ENCODE measurements at regions not wholly inside any gene's neighbourhood (a gene's known extent, or its start where the extent isn't known, plus 50 kb on each side); places are given as distances from the start of the nearest gene placed in this dataset.

- Histone ChIP-seq H4K20me1 (ENCODE audit: insufficient read depth, low read length) (no peaks in the 10 kb centered on the region), H3K9me2 (ENCODE audit: low read depth, low read length) (no peaks in the 10 kb centered on the region), H3K36me3 (ENCODE audit: insufficient read depth, low read length) (no peaks in the 10 kb centered on the region), H3K4me1 (ENCODE audit: insufficient read depth, low read length, severe bottlenecking) (no peaks in the 10 kb centered on the region), H3K9ac (ENCODE audit: low read length) (no peak overlapping the region), H3K27ac (ENCODE audit: low read depth, low read length, poor library complexity, severe bottlenecking) (no peak overlapping the region), H3K9me3 (ENCODE audit: low read length) (no peaks in the 10 kb centered on the region), H3K4me2 (ENCODE audit: low read length) (no peak overlapping the region), H3F3A (ENCODE audit: insufficient read depth, low read length) (no peaks in the 10 kb centered on the region), H3K79me2 (ENCODE audit: insufficient read depth, low read length) (no peaks in the 10 kb centered on the region), H3K27me3 (ENCODE audit: insufficient read depth, low read length) (no peaks in the 10 kb centered on the region), H3K4me3 (ENCODE audit: low read depth, low read length, poor library complexity, severe bottlenecking) (no peak overlapping the region), H2AFZ (ENCODE audit: low read length) (no peak overlapping the region)
- TF ChIP-seq, protein P1, sequence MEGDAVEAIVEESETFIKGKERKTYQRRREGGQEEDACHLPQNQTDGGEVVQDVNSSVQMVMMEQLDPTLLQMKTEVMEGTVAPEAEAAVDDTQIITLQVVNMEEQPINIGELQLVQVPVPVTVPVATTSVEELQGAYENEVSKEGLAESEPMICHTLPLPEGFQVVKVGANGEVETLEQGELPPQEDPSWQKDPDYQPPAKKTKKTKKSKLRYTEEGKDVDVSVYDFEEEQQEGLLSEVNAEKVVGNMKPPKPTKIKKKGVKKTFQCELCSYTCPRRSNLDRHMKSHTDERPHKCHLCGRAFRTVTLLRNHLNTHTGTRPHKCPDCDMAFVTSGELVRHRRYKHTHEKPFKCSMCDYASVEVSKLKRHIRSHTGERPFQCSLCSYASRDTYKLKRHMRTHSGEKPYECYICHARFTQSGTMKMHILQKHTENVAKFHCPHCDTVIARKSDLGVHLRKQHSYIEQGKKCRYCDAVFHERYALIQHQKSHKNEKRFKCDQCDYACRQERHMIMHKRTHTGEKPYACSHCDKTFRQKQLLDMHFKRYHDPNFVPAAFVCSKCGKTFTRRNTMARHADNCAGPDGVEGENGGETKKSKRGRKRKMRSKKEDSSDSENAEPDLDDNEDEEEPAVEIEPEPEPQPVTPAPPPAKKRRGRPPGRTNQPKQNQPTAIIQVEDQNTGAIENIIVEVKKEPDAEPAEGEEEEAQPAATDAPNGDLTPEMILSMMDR (IDR thresholded peaks at IDR 0.05; ENCODE audit: low read length): no peak
- TF ChIP-seq EZH2 (IDR thresholded peaks at IDR 0.05; ENCODE audit: borderline replicate concordance, low read length): no peak
Observed at GRCh38 chr17:71799657-71800056, 321.2 kb upstream of the SOX9 start.

DNA sequence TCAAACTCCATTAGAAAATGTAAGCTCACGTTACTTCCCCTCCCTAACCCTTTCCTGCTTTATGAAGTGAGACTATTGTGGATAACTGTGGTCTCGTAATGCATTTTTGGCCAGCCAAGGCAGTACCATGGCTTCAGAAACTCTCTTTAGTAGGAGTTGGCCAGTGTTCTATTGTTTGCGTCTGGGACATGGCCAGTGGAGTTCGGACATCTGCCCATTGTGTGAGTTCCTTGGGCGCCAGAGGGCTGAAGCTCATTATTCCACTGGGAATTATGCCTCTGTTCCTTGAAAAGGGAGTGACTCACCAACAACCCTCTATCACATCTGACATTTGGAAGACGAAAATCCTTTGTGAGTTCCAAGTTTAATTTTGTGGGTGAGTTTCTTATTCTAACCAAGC, 319.5 kb upstream of the SOX9 start:
- H3K9me2 ChIP-seq (ENCODE audit: low read depth, low read length): no peaks in the 10 kb centered on the region
- H2AFZ ChIP-seq (ENCODE audit: low read length): no peak overlapping the region
- no peaks in the 10 kb centered on the region for H3K79me2 ChIP-seq (ENCODE audit: insufficient read depth, low read length)
- no peak overlapping the region for H3K4me3 ChIP-seq (ENCODE audit: low read depth, low read length, poor library complexity, severe bottlenecking)
- no peaks in the 10 kb centered on the region for H3K36me3 ChIP-seq (ENCODE audit: insufficient read depth, low read length)
- H3K27ac ChIP-seq (ENCODE audit: low read depth, low read length, poor library complexity, severe bottlenecking): no peak overlapping the region
- no peaks in the 10 kb centered on the region for H3F3A ChIP-seq (ENCODE audit: insufficient read depth, low read length)
- no peaks in the 10 kb centered on the region for H3K27me3 ChIP-seq (ENCODE audit: insufficient read depth, low read length)
- no peaks in the 10 kb centered on the region for H3K9me3 ChIP-seq (ENCODE audit: low read length)
- TF ChIP-seq, protein P1 (IDR thresholded peaks at IDR 0.05; ENCODE audit: low read length): no peak
- TF ChIP-seq EZH2 (IDR thresholded peaks at IDR 0.05; ENCODE audit: borderline replicate concordance, low read length): no peak
- H3K9ac ChIP-seq (ENCODE audit: low read length): no peak overlapping the region
- H4K20me1 ChIP-seq (ENCODE audit: insufficient read depth, low read length): no peaks in the 10 kb centered on the region
- H3K4me1 ChIP-seq (ENCODE audit: insufficient read depth, low read length, severe bottlenecking): no peaks in the 10 kb centered on the region
- no peak overlapping the region for H3K4me2 ChIP-seq (ENCODE audit: low read length)

DNA sequence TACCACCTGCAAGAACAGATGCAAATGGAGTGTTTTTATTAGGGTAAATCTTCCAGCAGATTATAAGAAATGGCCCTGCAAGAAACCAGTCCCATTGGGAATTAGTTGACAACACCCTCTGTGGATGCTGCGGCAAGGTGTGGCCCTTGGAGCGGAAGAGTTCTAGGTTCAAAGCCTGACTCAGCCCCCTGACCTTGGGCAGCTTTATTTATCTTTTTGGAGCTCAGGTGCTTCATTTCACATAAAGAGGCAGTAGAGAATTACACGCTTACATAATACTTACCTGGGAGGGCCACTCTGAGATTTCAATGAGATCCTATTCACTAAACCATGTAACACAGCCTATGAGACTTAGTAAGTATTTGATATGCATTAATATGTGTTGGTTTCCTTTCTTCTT, 318.2 kb upstream of the SOX9 start:
- Histone ChIP-seq H3K36me3 (ENCODE audit: insufficient read depth, low read length) (no peaks in the 10 kb centered on the region), H3K4me1 (ENCODE audit: insufficient read depth, low read length, severe bottlenecking) (no peaks in the 10 kb centered on the region)

More for the DNA sequence above, 318.2 kb upstream of the SOX9 start:
- no peaks in the 10 kb centered on the region for H3F3A ChIP-seq (ENCODE audit: insufficient read depth, low read length)
- no peaks in the 10 kb centered on the region for H4K20me1 ChIP-seq (ENCODE audit: insufficient read depth, low read length)
- no peaks in the 10 kb centered on the region for H3K9me2 ChIP-seq (ENCODE audit: low read depth, low read length)
- TF ChIP-seq EZH2 (IDR thresholded peaks at IDR 0.05; ENCODE audit: borderline replicate concordance, low read length): no peak
- TF ChIP-seq, protein P1 (IDR thresholded peaks at IDR 0.05; ENCODE audit: low read length): no peak
- no peak overlapping the region for H3K4me2 ChIP-seq (ENCODE audit: low read length)
- H3K79me2 ChIP-seq (ENCODE audit: insufficient read depth, low read length): no peaks in the 10 kb centered on the region
- no peak overlapping the region for H2AFZ ChIP-seq (ENCODE audit: low read length)
- no peak overlapping the region for H3K4me3 ChIP-seq (ENCODE audit: low read depth, low read length, poor library complexity, severe bottlenecking)
- no peak overlapping the region for H3K27ac ChIP-seq (ENCODE audit: low read depth, low read length, poor library complexity, severe bottlenecking)
- H3K9me3 ChIP-seq (ENCODE audit: low read length): no peaks in the 10 kb centered on the region
- H3K27me3 ChIP-seq (ENCODE audit: insufficient read depth, low read length): no peaks in the 10 kb centered on the region
- no peak overlapping the region for H3K9ac ChIP-seq (ENCODE audit: low read length)

Measured in OCI-LY1 (cell line).